ENCODE measurements at regions not wholly inside any gene's neighbourhood (a gene's known extent, or its start where the extent isn't known, plus 50 kb on each side); places are given as distances from the start of the nearest gene placed in this dataset.

- H3K4me3 Mint-ChIP-seq (ENCODE audit: low read depth) = no peak overlapping the region
- peaks cover 32% of the 10 kb centered on the region for H3K4me1 Mint-ChIP-seq (ENCODE audit: low read depth)
- H3K36me3 Mint-ChIP-seq (ENCODE audit: low read depth) = no peaks in the 10 kb centered on the region
- intact Hi-C loops (cut with micrococcal nuclease) = loop anchor here (2.0 to 10.0 kb wide), 4 partner anchors 77 to 557 kb away; no protein-coding TSS in a partner anchor
- no peak for DNase-seq (ENCODE audit: low spot score)
- H3K9me3 Mint-ChIP-seq = peaks cover 4% of the 10 kb centered on the region
- no peak overlapping the region for H3K27ac Mint-ChIP-seq
- H3K27me3 Mint-ChIP-seq (ENCODE audit: low read depth) = no peaks in the 10 kb centered on the region
Measured at GRCh38 chr3:72261566-72262564, 476.9 kb upstream of the PROK2 start.

DNA sequence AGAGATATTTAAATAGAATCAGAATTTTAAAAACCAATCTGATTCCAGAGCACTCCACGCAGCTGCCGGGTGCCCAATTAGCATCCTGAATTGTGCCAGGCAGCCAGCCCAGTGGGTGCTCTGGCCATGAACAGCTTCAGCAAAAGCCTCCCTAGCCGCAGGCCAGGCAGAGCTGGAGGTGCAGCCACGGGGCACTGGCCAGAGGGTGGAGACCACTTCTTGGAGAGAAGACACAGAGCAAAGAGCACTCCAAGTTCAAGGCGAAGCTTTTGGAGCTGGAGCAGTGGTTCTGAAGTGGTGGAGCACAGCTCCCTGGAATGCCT, 475.6 kb upstream of the PROK2 start:
- Mint-ChIP-seq H3K9me3 (peaks cover 4% of the 10 kb centered on the region), H3K36me3 (ENCODE audit: low read depth) (no peaks in the 10 kb centered on the region), H3K27me3 (ENCODE audit: low read depth) (no peaks in the 10 kb centered on the region), H3K27ac (peak overlapping the region; percentile 13), H3K4me3 (ENCODE audit: low read depth) (no peak overlapping the region), H3K4me1 (ENCODE audit: low read depth) (peaks cover 26% of the 10 kb centered on the region)
- intact Hi-C loops (cut with micrococcal nuclease) = loop anchor here (2.0 to 10.0 kb wide), 4 partner anchors 78 to 556 kb away; no protein-coding TSS in a partner anchor
- no peak for DNase-seq (ENCODE audit: low spot score)

- Mint-ChIP-seq H3K4me3 (ENCODE audit: low read depth) (no peak overlapping the region), H3K36me3 (ENCODE audit: low read depth) (no peaks in the 10 kb centered on the region), H3K27ac (peak overlapping the region; percentile 13), H3K27me3 (ENCODE audit: low read depth) (no peaks in the 10 kb centered on the region), H3K4me1 (ENCODE audit: low read depth) (peaks cover 20% of the 10 kb centered on the region), H3K9me3 (peaks cover 4% of the 10 kb centered on the region)
- DNase-seq (ENCODE audit: low spot score) = no peak
- intact Hi-C loops (cut with micrococcal nuclease) = loop anchor here (2.0 to 10.0 kb wide), 4 partner anchors 79 to 555 kb away; no protein-coding TSS in a partner anchor
Measured at GRCh38 chr3:72259755-72260587, 475.0 kb upstream of the PROK2 start.

DNA sequence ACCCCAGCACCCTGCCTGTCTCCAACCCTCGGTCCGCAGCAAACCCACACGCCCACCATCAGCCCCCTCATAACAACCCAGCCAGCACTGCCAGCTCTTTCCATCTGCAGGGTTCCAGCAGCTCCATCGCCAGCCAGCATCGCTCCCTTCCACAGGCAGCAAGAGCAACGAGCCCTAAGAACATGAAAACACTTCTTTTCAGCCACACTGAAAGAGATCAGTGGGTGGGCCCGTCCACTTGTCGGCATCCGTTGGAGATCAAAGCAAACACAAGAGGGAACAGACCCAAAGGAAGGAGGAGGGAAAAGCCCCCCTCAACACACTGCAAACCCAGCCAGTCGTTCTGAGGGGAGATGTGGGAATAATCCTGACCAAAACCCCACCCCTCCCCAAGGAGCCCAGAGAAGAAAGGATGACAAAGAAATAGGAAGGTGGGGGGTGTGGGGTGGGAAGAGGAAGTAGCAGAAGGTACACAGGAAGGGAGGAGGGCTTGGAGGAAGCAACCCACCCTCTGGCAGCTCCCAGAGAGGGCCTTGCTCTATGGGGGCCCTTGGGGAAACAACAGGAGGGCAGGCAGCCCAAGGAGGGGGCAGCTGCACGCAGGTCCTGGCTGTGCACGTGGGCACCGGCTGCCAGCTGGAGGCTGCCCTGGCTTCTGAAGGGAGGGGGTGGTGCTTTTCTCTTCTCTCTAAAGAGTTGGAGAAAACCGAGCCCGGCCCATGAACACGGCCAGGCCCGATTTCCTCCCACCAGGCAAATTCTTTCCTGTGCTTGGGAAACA, 473.6 kb upstream of the PROK2 start:
- DNase-seq (ENCODE audit: low spot score) = no peak
- Mint-ChIP-seq H3K4me1 (ENCODE audit: low read depth) (peaks cover 20% of the 10 kb centered on the region), H3K36me3 (ENCODE audit: low read depth) (no peaks in the 10 kb centered on the region), H3K27ac (no peak overlapping the region), H3K4me3 (ENCODE audit: low read depth) (no peak overlapping the region), H3K27me3 (ENCODE audit: low read depth) (peaks cover 4% of the 10 kb centered on the region), H3K9me3 (peaks cover 4% of the 10 kb centered on the region)
- intact Hi-C loops (cut with micrococcal nuclease) = no loop called here

DNA sequence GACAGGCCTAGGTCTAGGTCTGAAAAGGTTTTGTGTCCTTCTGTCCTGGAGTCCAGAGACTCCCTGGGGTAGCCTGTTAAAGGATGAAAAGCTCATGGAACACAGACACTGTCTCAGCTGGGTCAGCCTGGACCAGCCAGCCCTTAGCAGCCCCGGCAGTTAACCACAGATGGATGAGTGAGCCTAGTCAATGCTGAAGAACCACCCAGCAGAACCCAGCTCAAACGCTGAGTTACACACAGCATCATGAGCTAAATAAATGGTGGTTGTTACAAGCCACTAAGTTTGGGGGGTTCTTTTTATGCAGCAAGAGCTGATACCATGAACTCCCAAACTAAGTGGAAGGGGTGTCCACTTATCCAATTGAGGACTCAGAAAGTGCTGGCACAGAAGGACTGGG, 472.8 kb upstream of the PROK2 start:
- Mint-ChIP-seq H3K27me3 (ENCODE audit: low read depth) (peaks cover 7% of the 10 kb centered on the region), H3K4me3 (ENCODE audit: low read depth) (no peak overlapping the region), H3K27ac (no peak overlapping the region), H3K36me3 (ENCODE audit: low read depth) (no peaks in the 10 kb centered on the region), H3K4me1 (ENCODE audit: low read depth) (peaks cover 20% of the 10 kb centered on the region), H3K9me3 (peaks cover 4% of the 10 kb centered on the region)
- DNase-seq (ENCODE audit: low spot score) = no peak
- intact Hi-C loops (cut with micrococcal nuclease) = no loop called here

- no peak overlapping the region for H3K4me3 Mint-ChIP-seq (ENCODE audit: low read depth)
- H3K9me3 Mint-ChIP-seq = peaks cover 4% of the 10 kb centered on the region
- peaks cover 12% of the 10 kb centered on the region for H3K27me3 Mint-ChIP-seq (ENCODE audit: low read depth)
- peaks cover 20% of the 10 kb centered on the region for H3K4me1 Mint-ChIP-seq (ENCODE audit: low read depth)
- H3K27ac Mint-ChIP-seq = no peak overlapping the region
- intact Hi-C loops (cut with micrococcal nuclease) = no loop called here
- no peak for DNase-seq (ENCODE audit: low spot score)
- H3K36me3 Mint-ChIP-seq (ENCODE audit: low read depth) = no peaks in the 10 kb centered on the region
Measured at GRCh38 chr3:72257203-72257602, 472.3 kb upstream of the PROK2 start.

DNA sequence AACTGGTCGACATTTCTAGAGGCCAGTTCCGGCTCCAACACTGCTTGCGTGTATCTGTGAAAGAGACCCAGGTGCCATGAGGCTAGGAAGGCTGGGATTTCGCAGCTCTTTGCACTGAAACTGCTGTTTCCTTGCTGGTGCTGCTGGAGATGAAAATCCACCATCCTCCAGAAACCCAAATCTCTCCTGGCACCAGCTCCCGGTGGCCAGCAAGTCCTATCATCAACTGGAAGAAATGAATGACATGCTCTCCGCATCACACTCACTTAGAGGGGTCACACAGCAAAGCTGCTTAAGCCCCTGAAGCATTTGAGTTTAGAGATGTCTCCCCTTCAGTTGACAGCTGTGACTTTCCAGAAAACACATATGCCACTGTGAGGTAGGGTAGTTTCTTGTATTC, 471.8 kb upstream of the PROK2 start:
- Mint-ChIP-seq H3K36me3 (ENCODE audit: low read depth) (no peaks in the 10 kb centered on the region), H3K4me3 (ENCODE audit: low read depth) (no peak overlapping the region), H3K4me1 (ENCODE audit: low read depth) (peaks cover 20% of the 10 kb centered on the region), H3K27me3 (ENCODE audit: low read depth) (peaks cover 16% of the 10 kb centered on the region), H3K9me3 (peaks cover 4% of the 10 kb centered on the region), H3K27ac (no peak overlapping the region)
- intact Hi-C loops (cut with micrococcal nuclease) = no loop called here
- no peak for DNase-seq (ENCODE audit: low spot score)

GRCh38 chr3:72255791-72256559, 471.0 kb upstream of the PROK2 start:
- intact Hi-C loops (cut with micrococcal nuclease) = no loop called here
- peaks cover 4% of the 10 kb centered on the region for H3K9me3 Mint-ChIP-seq

DNA sequence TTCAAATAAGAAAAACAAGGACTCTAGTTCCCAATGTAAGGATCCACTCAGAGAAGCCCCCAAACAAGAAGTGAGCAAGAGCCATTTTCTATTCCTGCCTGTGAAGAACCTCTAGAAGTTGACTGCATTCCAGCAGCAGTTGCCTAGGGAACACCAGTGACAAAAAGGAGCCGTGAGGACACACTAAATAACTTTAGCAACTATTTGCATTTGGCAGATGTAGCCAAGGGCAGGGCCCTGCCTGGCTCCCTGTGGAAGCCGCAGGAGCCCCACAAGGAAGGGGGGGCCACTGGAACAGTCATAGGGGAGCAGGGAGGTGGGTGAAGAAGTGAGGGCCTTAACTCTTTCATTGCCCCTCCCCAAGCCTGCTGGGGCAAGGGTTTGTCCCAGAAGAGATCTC, 470.2 kb upstream of the PROK2 start:
- Mint-ChIP-seq H3K36me3 (ENCODE audit: low read depth) (no peaks in the 10 kb centered on the region), H3K27ac (no peak overlapping the region), H3K27me3 (ENCODE audit: low read depth) (peaks cover 25% of the 10 kb centered on the region), H3K4me3 (ENCODE audit: low read depth) (no peak overlapping the region), H3K9me3 (peaks cover 4% of the 10 kb centered on the region), H3K4me1 (ENCODE audit: low read depth) (peaks cover 16% of the 10 kb centered on the region)
- no peak for DNase-seq (ENCODE audit: low spot score)
- intact Hi-C loops (cut with micrococcal nuclease) = no loop called here

More at GRCh38 chr3:72255791-72256559, 471.0 kb upstream of the PROK2 start:
- H3K4me3 Mint-ChIP-seq (ENCODE audit: low read depth) = no peak overlapping the region
- no peak for DNase-seq (ENCODE audit: low spot score)
- H3K27ac Mint-ChIP-seq = no peak overlapping the region
- H3K36me3 Mint-ChIP-seq (ENCODE audit: low read depth) = no peaks in the 10 kb centered on the region
- peaks cover 22% of the 10 kb centered on the region for H3K27me3 Mint-ChIP-seq (ENCODE audit: low read depth)
- peaks cover 20% of the 10 kb centered on the region for H3K4me1 Mint-ChIP-seq (ENCODE audit: low read depth)

GRCh38 chr3:72254483-72254882, 469.5 kb upstream of the PROK2 start:
- Mint-ChIP-seq H3K36me3 (ENCODE audit: low read depth) (no peaks in the 10 kb centered on the region), H3K27ac (no peak overlapping the region), H3K27me3 (ENCODE audit: low read depth) (peaks cover 28% of the 10 kb centered on the region), H3K4me3 (ENCODE audit: low read depth) (no peak overlapping the region), H3K4me1 (ENCODE audit: low read depth) (peaks cover 10% of the 10 kb centered on the region), H3K9me3 (peaks cover 4% of the 10 kb centered on the region)
- DNase-seq (ENCODE audit: low spot score) = no peak
- intact Hi-C loops (cut with micrococcal nuclease) = no loop called here

GRCh38 chr3:72250725-72251124, 465.8 kb upstream of the PROK2 start:
- intact Hi-C loops (cut with micrococcal nuclease) = no loop called here
- no peak overlapping the region for H3K27ac Mint-ChIP-seq
- H3K9me3 Mint-ChIP-seq = no peaks in the 10 kb centered on the region
- peaks cover under 1% of the 10 kb centered on the region for H3K4me1 Mint-ChIP-seq (ENCODE audit: low read depth)
- no peak overlapping the region for H3K4me3 Mint-ChIP-seq (ENCODE audit: low read depth)
- peaks cover 37% of the 10 kb centered on the region for H3K27me3 Mint-ChIP-seq (ENCODE audit: low read depth)
- no peaks in the 10 kb centered on the region for H3K36me3 Mint-ChIP-seq (ENCODE audit: low read depth)
- no peak for DNase-seq (ENCODE audit: low spot score)

DNA sequence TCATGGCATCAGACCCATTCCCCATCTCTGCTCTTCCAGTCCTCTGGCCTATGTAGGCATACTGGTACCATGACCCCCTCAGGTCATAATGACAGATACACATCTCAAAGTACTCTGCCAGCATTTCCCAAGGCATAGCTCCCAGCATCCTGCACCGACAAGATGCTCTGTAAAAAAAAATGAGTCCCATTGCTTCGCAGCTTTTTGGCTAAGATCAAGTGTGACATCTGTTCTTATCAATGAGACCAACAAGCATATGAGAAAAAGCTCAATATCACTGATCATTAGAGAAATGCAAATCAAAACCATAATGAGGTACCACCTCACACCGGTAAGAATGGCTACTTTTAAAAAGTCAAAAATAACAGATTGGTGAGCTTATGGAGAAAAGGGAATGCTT, 463.9 kb upstream of the PROK2 start:
- Mint-ChIP-seq H3K4me1 (ENCODE audit: low read depth) (no peaks in the 10 kb centered on the region), H3K27ac (no peak overlapping the region), H3K4me3 (ENCODE audit: low read depth) (no peak overlapping the region), H3K27me3 (ENCODE audit: low read depth) (peaks cover 34% of the 10 kb centered on the region), H3K36me3 (ENCODE audit: low read depth) (no peaks in the 10 kb centered on the region), H3K9me3 (no peaks in the 10 kb centered on the region)
- no peak for DNase-seq (ENCODE audit: low spot score)
- intact Hi-C loops (cut with micrococcal nuclease) = no loop called here

Measured in activated T-helper 2 cell treated with anti-CD3 and anti-CD28 coated beads, Interferon-gamma antibody, Interleukin-2, Interleukin-4, amounts not matched to agents 10 μg/mL and 5 μg/mL and 100 μg/mL, durations not matched to agents 14 hours and 24 hours and 36 hours (primary cell).